ENCODE measurements at regions not wholly inside any gene's neighbourhood (a gene's known extent, or its start where the extent isn't known, plus 50 kb on each side); places are given as distances from the start of the nearest gene placed in this dataset.

- POLR2A ChIA-PET, result no interaction called here
- WGBS (ENCODE audit: low lambda C conversion rate), result 32% methylated on average over 3 of the region's 3 CpGs
- H3K9me3 ChIP-seq, result no peaks in the 10 kb centered on the region
- H2AFZ ChIP-seq (ENCODE audit: low read depth), result no peak overlapping the region
- no peaks in the 10 kb centered on the region for H3K27me3 ChIP-seq (ENCODE audit: insufficient read depth)
- H3K4me2 ChIP-seq, result no peak overlapping the region
- H3K9ac ChIP-seq, result no peak overlapping the region
- H3K4me1 ChIP-seq (ENCODE audit: control insufficient read depth in 1 of 2, insufficient read depth in 2 of 2, low read depth in 1 of 2, low read length in 1 of 2), result peaks cover 0 to 2% of the 10 kb centered on the region in 2 experiments; a peak in 1 of 4 replicates
- no peaks in the 10 kb centered on the region for H3K36me3 ChIP-seq (replicated peaks in 1 of 2; ENCODE audit: control insufficient read depth in 1 of 2, insufficient read depth in 2 of 2, low read length in 1 of 2)
- H4K20me1 ChIP-seq (ENCODE audit: insufficient read depth), result no peaks in the 10 kb centered on the region
- H3K27ac ChIP-seq (ENCODE audit: low read depth in 2 of 2, low read length in 1 of 2), result no peak overlapping the region
- TF ChIP-seq TCF12 (IDR thresholded peaks at IDR 0.05) (no peak), POLR2AphosphoS5 (IDR thresholded peaks at IDR 0.05; ENCODE audit: low read depth, low read length) (no peak), MEF2A (IDR thresholded peaks at IDR 0.05; ENCODE audit: borderline replicate concordance, low read depth) (no peak), SMC3 (IDR thresholded peaks at IDR 0.05; ENCODE audit: low read depth, low read length) (no peak), ELF1 (IDR thresholded peaks at IDR 0.05) (no peak), GATA2 (CRISPR knock-in tag; IDR thresholded peaks at IDR 0.05) (no peak), CTCF (IDR thresholded peaks at IDR 0.05) (no peak), MXI1 (IDR thresholded peaks at IDR 0.05; ENCODE audit: low read depth, low read length) (no peak), GABPA (IDR thresholded peaks at IDR 0.05; ENCODE audit: low read depth) (no peak), NRF1 (IDR thresholded peaks at IDR 0.05; ENCODE audit: low read depth, low read length) (no peak)
- TF ChIP-seq, protein P1, sequence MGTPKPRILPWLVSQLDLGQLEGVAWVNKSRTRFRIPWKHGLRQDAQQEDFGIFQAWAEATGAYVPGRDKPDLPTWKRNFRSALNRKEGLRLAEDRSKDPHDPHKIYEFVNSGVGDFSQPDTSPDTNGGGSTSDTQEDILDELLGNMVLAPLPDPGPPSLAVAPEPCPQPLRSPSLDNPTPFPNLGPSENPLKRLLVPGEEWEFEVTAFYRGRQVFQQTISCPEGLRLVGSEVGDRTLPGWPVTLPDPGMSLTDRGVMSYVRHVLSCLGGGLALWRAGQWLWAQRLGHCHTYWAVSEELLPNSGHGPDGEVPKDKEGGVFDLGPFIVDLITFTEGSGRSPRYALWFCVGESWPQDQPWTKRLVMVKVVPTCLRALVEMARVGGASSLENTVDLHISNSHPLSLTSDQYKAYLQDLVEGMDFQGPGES (IDR thresholded peaks at IDR 0.05; ENCODE audit: low read depth, low read length), result no peak
- no peaks in the 10 kb centered on the region for H3F3A ChIP-seq (replicated peaks; ENCODE audit: insufficient read depth)
- DNase-seq, result no peak
- no peaks in the 10 kb centered on the region for H3K79me2 ChIP-seq (ENCODE audit: insufficient read depth)
- no peaks in the 10 kb centered on the region for H3K9me2 ChIP-seq
- CTCF ChIA-PET, result no interaction called here
- no peak overlapping the region for H3K4me3 ChIP-seq (ENCODE audit: low read depth in 2 of 2, low read length in 1 of 2)
Observed at GRCh38 chr15:27645672-27646071, 453.4 kb downstream of the OCA2 start.

- no peaks in the 10 kb centered on the region for H3K27me3 ChIP-seq (ENCODE audit: insufficient read depth)
- no peaks in the 10 kb centered on the region for H3K9me2 ChIP-seq
- no peak for DNase-seq
- no peaks in the 10 kb centered on the region for H3K36me3 ChIP-seq (replicated peaks in 1 of 2; ENCODE audit: control insufficient read depth in 1 of 2, insufficient read depth in 2 of 2, low read length in 1 of 2)
- H3K4me1 ChIP-seq (ENCODE audit: control insufficient read depth in 1 of 2, insufficient read depth in 2 of 2, low read depth in 1 of 2, low read length in 1 of 2), result peaks cover 0 to 7% of the 10 kb centered on the region in 2 experiments; a peak in 1 of 4 replicates
- no peak overlapping the region for H2AFZ ChIP-seq (ENCODE audit: low read depth)
- H3K9ac ChIP-seq, result no peak overlapping the region
- CTCF ChIA-PET, result interaction anchor here (1.4 kb wide), 1 partner anchor 752 kb away, joined by 3 read pairs; no protein-coding TSS in a partner anchor
- TF ChIP-seq ZBTB33 (IDR thresholded peaks at IDR 0.05; ENCODE audit: borderline replicate concordance, low read depth), result no peak
- no peak for TF ChIP-seq PBX3 (IDR thresholded peaks at IDR 0.05)
- no peak for TF ChIP-seq NRF1 (IDR thresholded peaks at IDR 0.05; ENCODE audit: low read depth, low read length)
- TF ChIP-seq TAF1 (IDR thresholded peaks at IDR 0.05; ENCODE audit: borderline replicate concordance, low read depth, low read length), result no peak
- no peak for TF ChIP-seq ELF1 (IDR thresholded peaks at IDR 0.05)
- no peak for TF ChIP-seq CTCF (IDR thresholded peaks at IDR 0.05)
- TF ChIP-seq SIN3A (IDR thresholded peaks at IDR 0.05; ENCODE audit: borderline replicate concordance, low read depth, low read length), result no peak
- no peak for TF ChIP-seq MXI1 (IDR thresholded peaks at IDR 0.05; ENCODE audit: low read depth, low read length)
- no peak for TF ChIP-seq FOXJ3 (CRISPR knock-in tag; IDR thresholded peaks at IDR 0.05)
- no peak for TF ChIP-seq POLR2AphosphoS5 (IDR thresholded peaks at IDR 0.05; ENCODE audit: low read depth, low read length)
- no peak for TF ChIP-seq MAX (IDR thresholded peaks at IDR 0.05; ENCODE audit: low read depth)
- TF ChIP-seq RAD21 (IDR thresholded peaks at IDR 0.05; ENCODE audit: low read length), result no peak
- TF ChIP-seq EZH2phosphoT487 (IDR thresholded peaks at IDR 0.05; ENCODE audit: borderline replicate concordance, low read depth), result no peak
- H3K79me2 ChIP-seq (ENCODE audit: insufficient read depth), result no peaks in the 10 kb centered on the region
- H4K20me1 ChIP-seq (ENCODE audit: insufficient read depth), result no peaks in the 10 kb centered on the region
- POLR2A ChIA-PET, result no interaction called here
- H3F3A ChIP-seq (replicated peaks; ENCODE audit: insufficient read depth), result no peaks in the 10 kb centered on the region
- H3K4me2 ChIP-seq, result no peak overlapping the region
- no peaks in the 10 kb centered on the region for H3K9me3 ChIP-seq
- WGBS (ENCODE audit: low lambda C conversion rate), result 3% methylated on average over 1 of the region's 1 CpG
- H3K4me3 ChIP-seq (ENCODE audit: low read depth in 2 of 2, low read length in 1 of 2), result no peak overlapping the region
- H3K27ac ChIP-seq (ENCODE audit: low read depth in 2 of 2, low read length in 1 of 2), result no peak overlapping the region
Observed at GRCh38 chr15:27642981-27643380, 456.1 kb downstream of the OCA2 start.
